K562 (cell line): ENCODE measurements at regions not wholly inside any gene's neighbourhood (a gene's known extent, or its start where the extent isn't known, plus 50 kb on each side); places are given as distances from the start of the nearest gene placed in this dataset.
A peak's percentile ranks its signal among the peaks of the same experiment; 100 is the strongest.

ENCODE experiments used
- CREBBP ChIP-seq: IDR thresholded peaks from one replicate; pipeline ENCODE4 v1.6.1; 2012; ENCODE audit warnings: low read depth, mild to moderate bottlenecking, control low read depth, inconsistent platforms, low read length
- ELF4 ChIP-seq: fragments of 450-650 bp; formaldehyde crosslinking; IDR thresholded peaks from 2 replicates; pipeline ENCODE4 v1.4.0; 2022; ENCODE audit warnings: missing genetic modification characterization
- GATAD2B ChIP-seq: fragments of 450-650 bp; IDR thresholded peaks from 2 replicates; pipeline ENCODE4 v1.6.1; 2017; ENCODE audit warnings: mild to moderate bottlenecking, borderline replicate concordance
- PBX2 ChIP-seq, 2 experiments: IDR thresholded peaks in 1 of 2; conservative IDR thresholded peaks in 1 of 2; 2 replicates each; pipeline ENCODE4 v1.6.1; 2016; ENCODE audit warnings: low read depth in 2 of 2, mild to moderate bottlenecking in 1 of 2, missing compliant biosample characterization in 1 of 2, missing genetic modification characterization in 1 of 2, moderate library complexity in 1 of 2
- REST ChIP-seq, 2 experiments: fragments of 450-650 bp; formaldehyde crosslinking in 1 of 2; IDR thresholded peaks; 2 replicates each; pipeline versions ENCODE4 v1.4.0 to v1.6.1; 2014 to 2020; ENCODE audit warnings: mild to moderate bottlenecking in 2 of 2, borderline replicate concordance in 1 of 2, low read depth in 1 of 2
- SRSF9 ChIP-seq: fragments of 200-400 bp; formaldehyde crosslinking; IDR thresholded peaks from 2 replicates; pipeline ENCODE4 v1.6.1; 2017; ENCODE audit warnings: low read depth, low read length, borderline replicate concordance
- TBL1XR1 ChIP-seq, 2 experiments: IDR thresholded peaks; 2 replicates each; pipeline ENCODE4 v1.6.1; 2012; ENCODE audit warnings: improper control_type of control experiment in 2 of 2, low read length in 2 of 2, mild to moderate bottlenecking in 1 of 2
- TCF15 ChIP-seq: fragments of 250-450 bp; sonication (Bioruptor Pico); IDR thresholded peaks from 2 replicates; pipeline ENCODE4 v1.8.0; 2022; ENCODE audit warnings: moderate library complexity, mild to moderate bottlenecking, inconsistent platforms
- ZNF780A ChIP-seq: fragments of 250-450 bp; sonication (Bioruptor Pico); IDR thresholded peaks from 2 replicates; pipeline ENCODE4 v1.5.0; 2021; ENCODE audit warnings: mild to moderate bottlenecking

- peak; percentile 44; the same call in 1 of the 2 replicates for TF ChIP-seq REST (IDR thresholded peaks at IDR 0.05; ENCODE audit: borderline replicate concordance)
- TF ChIP-seq REST (CRISPR knock-in tag; IDR thresholded peaks at IDR 0.05; ENCODE audit: low read depth) = no peak
- TF ChIP-seq CREBBP = no peak
- TF ChIP-seq PBX2 (CRISPR knock-in tag; IDR thresholded peaks at IDR 0.05; ENCODE audit: low read depth) = no peak
- TF ChIP-seq PBX2 (tag; conservative IDR thresholded peaks at IDR 0.05; ENCODE audit: low read depth) = peak; percentile 47; the same call in 1 of the 2 replicates
- TF ChIP-seq SRSF9 = no peak
- peak; percentile 83 for TF ChIP-seq GATAD2B
- peak in 1 of 2 experiments; percentile 81; a peak in 3 of 4 replicates for TF ChIP-seq TBL1XR1 (IDR thresholded peaks at IDR 0.05; ENCODE audit: low read length in 2 of 2)
- TF ChIP-seq ELF4 (CRISPR knock-in tag) = peak; percentile 63; the same call in 1 of the 2 replicates
- peak; percentile 77; the same call in 1 of the 2 replicates for TF ChIP-seq TCF15 (CRISPR knock-in tag)
- no peak for TF ChIP-seq ZNF780A
These were observed 148.0 kb upstream of the TBL1XR1 start (continued) for GRCh38 chr3:177345049-177345972.
